Breast epithelium (tissue), 4 donors: ENCODE measurements at regions not wholly inside any gene's neighbourhood (a gene's known extent, or its start where the extent isn't known, plus 50 kb on each side); places are given as distances from the start of the nearest gene placed in this dataset.

Source experiments
- DNase-seq, 2 donors: peaks; one replicate each; pipeline ENCODE4 v3.0.0-alpha.2; 2019; ENCODE audit warnings: low spot score in 2 of 2
- H3K27ac ChIP-seq, 2 donors: fragments of 200-600 bp; sonication (generic) in 1 of 2; one replicate each; pipeline ENCODE4 v1.5.1; 2016 to 2019; ENCODE audit warnings: mild to moderate bottlenecking in 1 of 2
- H3K27me3 ChIP-seq, 2 donors: fragments of 200-600 bp; sonication (generic) in 1 of 2; one replicate each; pipeline versions ENCODE4 v1.5.1 to v1.6.0; 2017 to 2019; ENCODE audit warnings: control low read depth in 1 of 2, mild to moderate bottlenecking in 1 of 2
- H3K36me3 ChIP-seq: fragments of 200-600 bp; one replicate; pipeline ENCODE4 v1.5.1; 2019
- H3K4me1 ChIP-seq, 2 donors: fragments of 200-600 bp; sonication (generic); one replicate each; pipeline ENCODE4 v1.5.1; 2016 to 2019; ENCODE audit warnings: control low read depth in 1 of 2
- H3K4me3 ChIP-seq, 3 donors: fragments of 200-600 bp; sonication (generic); 1 replicate in 2 of 3; 2 replicates in 1 of 3; pipeline ENCODE4 v1.5.1; 2016 to 2019; ENCODE audit warnings: mild to moderate bottlenecking in 3 of 3, moderate library complexity in 2 of 3
- H3K9me3 ChIP-seq, 2 donors: fragments of 200-600 bp; sonication (generic) in 1 of 2; one replicate each; pipeline ENCODE4 v1.5.1; 2016 to 2019; ENCODE audit warnings: control low read depth in 1 of 2
- POLR2A ChIP-seq: fragments of 450-650 bp; IDR thresholded peaks from one replicate; pipeline ENCODE4 v1.6.1; 2016; ENCODE audit warnings: antibody characterized with exemption, mild to moderate bottlenecking, moderate library complexity
- POLR2AphosphoS5 ChIP-seq, 3 donors: sonication (generic); formaldehyde crosslinking; IDR thresholded peaks; one replicate each; pipeline ENCODE4 v1.6.1; 2017; ENCODE audit warnings: antibody characterized with exemption in 3 of 3
- intact Hi-C: fragments of 100-400 bp; cut with DNase I; formaldehyde crosslinking; loops from one replicate; pipeline ENCODE4 v1.15.1; 2023; ENCODE audit warnings: low total_unique reads
- TF ChIP-seq, protein P1 (sequence below), 3 donors: fragments of 450-650 bp; IDR thresholded peaks; one replicate each; pipeline ENCODE4 v1.5.1; 2016 to 2017; ENCODE audit warnings: antibody characterized with exemption in 3 of 3, mild to moderate bottlenecking in 3 of 3, moderate library complexity in 3 of 3

DNA sequence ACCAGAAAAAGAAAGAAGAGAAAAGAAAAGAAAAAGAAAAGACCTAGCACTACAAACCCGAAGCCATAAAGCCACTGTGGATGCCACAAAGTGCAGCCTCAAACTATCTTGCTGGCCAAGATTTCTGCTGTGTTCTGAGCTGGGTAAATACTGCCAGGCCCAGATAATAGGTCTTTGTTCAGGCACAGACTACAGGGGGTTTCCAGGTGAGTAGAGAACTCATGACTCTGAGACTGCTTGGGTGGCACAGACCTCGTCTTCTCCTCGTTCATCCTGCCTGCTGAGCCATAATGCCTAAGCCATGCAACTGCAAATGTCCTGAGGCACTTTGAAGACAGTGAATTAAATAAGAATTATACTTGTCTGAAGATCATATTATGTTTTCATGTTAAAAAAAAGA is 651.8 kb downstream of the LMO4 start:
- peak overlapping the region in 1 of 2 donors; percentile 26 for H3K27ac ChIP-seq
- DNase-seq = peak in 1 of 2 donors; percentile 39
- H3K27me3 ChIP-seq = no peaks in the 10 kb centered on the region
- peaks cover 0 to 4% of the 10 kb centered on the region in 2 donors for H3K9me3 ChIP-seq
- H3K4me3 ChIP-seq = no peak overlapping the region
- TF ChIP-seq POLR2A = no peak
- TF ChIP-seq POLR2AphosphoS5 (IDR thresholded peaks at IDR 0.05) = no peak
- TF ChIP-seq, protein P1, sequence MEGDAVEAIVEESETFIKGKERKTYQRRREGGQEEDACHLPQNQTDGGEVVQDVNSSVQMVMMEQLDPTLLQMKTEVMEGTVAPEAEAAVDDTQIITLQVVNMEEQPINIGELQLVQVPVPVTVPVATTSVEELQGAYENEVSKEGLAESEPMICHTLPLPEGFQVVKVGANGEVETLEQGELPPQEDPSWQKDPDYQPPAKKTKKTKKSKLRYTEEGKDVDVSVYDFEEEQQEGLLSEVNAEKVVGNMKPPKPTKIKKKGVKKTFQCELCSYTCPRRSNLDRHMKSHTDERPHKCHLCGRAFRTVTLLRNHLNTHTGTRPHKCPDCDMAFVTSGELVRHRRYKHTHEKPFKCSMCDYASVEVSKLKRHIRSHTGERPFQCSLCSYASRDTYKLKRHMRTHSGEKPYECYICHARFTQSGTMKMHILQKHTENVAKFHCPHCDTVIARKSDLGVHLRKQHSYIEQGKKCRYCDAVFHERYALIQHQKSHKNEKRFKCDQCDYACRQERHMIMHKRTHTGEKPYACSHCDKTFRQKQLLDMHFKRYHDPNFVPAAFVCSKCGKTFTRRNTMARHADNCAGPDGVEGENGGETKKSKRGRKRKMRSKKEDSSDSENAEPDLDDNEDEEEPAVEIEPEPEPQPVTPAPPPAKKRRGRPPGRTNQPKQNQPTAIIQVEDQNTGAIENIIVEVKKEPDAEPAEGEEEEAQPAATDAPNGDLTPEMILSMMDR (IDR thresholded peaks at IDR 0.05) = no peak
- H3K4me1 ChIP-seq = peaks cover 0 to 5% of the 10 kb centered on the region in 2 donors
- intact Hi-C loops = no loop called here
- no peaks in the 10 kb centered on the region for H3K36me3 ChIP-seq

DNA sequence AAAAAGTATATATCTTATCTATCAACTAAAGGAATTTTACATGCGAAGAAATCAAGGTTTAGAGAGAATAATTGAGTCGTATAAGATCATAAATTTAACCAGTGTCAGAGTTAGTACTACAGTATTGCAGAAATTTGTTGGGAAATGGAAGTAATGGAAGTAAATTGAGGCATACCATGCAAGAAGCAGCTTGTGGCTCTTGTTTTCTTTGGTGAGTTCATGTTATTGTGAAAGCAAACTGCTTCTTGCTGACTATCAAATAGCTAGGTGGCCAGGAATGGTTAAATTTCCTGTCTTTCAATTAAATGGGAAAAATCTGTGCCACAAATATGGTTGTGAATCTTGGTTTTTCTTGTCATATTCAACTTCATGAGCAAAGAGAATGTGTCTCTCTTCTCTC is 652.7 kb downstream of the LMO4 start:
- Histone ChIP-seq H3K36me3 (no peaks in the 10 kb centered on the region), H3K9me3 (peaks cover 0 to 4% of the 10 kb centered on the region in 2 donors), H3K4me3 (no peak overlapping the region), H3K27ac (no peak overlapping the region), H3K27me3 (no peaks in the 10 kb centered on the region), H3K4me1 (peaks cover 0 to 5% of the 10 kb centered on the region in 2 donors)
- DNase-seq = no peak
- intact Hi-C loops = no loop called here
- TF ChIP-seq, protein P1 (IDR thresholded peaks at IDR 0.05) = no peak
- TF ChIP-seq POLR2A (no peak), POLR2AphosphoS5 (IDR thresholded peaks at IDR 0.05) (no peak)

- Histone ChIP-seq H3K27me3 (no peaks in the 10 kb centered on the region), H3K9me3 (peaks cover 0 to 4% of the 10 kb centered on the region in 2 donors), H3K36me3 (no peaks in the 10 kb centered on the region), H3K4me1 (peaks cover 0 to 5% of the 10 kb centered on the region in 2 donors), H3K27ac (no peak overlapping the region), H3K4me3 (no peak overlapping the region)
- intact Hi-C loops = no loop called here
- TF ChIP-seq, protein P1 (IDR thresholded peaks at IDR 0.05) = no peak
- no peak for TF ChIP-seq POLR2A
- no peak for TF ChIP-seq POLR2AphosphoS5 (IDR thresholded peaks at IDR 0.05)
- DNase-seq = no peak
Measured at GRCh38 chr1:87981810-87982209, 653.1 kb downstream of the LMO4 start.

DNA sequence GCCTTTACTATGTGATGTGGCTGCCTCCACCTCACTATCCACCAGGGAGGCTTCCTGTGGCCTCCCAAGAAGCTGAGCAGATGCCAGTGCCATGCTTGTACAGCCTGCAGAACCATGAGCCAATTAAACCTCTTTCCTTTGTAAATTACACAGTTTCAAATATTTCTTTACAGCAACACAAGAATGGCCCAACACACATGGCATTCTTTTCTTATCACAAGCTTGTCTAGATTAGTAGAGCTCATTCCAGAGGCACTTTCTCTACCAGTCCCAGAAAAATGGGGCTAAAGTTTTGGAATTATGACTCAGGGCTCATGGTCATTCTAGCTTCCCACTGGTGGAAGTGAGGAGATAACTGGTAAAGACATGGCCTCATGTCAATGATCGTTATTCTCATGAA is 655.2 kb downstream of the LMO4 start:
- Histone ChIP-seq H3K36me3 (no peaks in the 10 kb centered on the region), H3K27ac (no peak overlapping the region), H3K4me1 (no peaks in the 10 kb centered on the region), H3K27me3 (no peaks in the 10 kb centered on the region), H3K9me3 (peaks cover 0 to 4% of the 10 kb centered on the region in 2 donors), H3K4me3 (no peak overlapping the region)
- no peak for DNase-seq
- intact Hi-C loops = no loop called here
- TF ChIP-seq POLR2AphosphoS5 (IDR thresholded peaks at IDR 0.05) (no peak), POLR2A (no peak)
- TF ChIP-seq, protein P1 (IDR thresholded peaks at IDR 0.05) = no peak

GRCh38 chr1:87985071-87985470 is 656.4 kb downstream of the LMO4 start:
- no peaks in the 10 kb centered on the region for H3K4me1 ChIP-seq
- no peak for TF ChIP-seq POLR2AphosphoS5 (IDR thresholded peaks at IDR 0.05)
- no peak for TF ChIP-seq POLR2A
- TF ChIP-seq, protein P1 (IDR thresholded peaks at IDR 0.05) = no peak
- H3K4me3 ChIP-seq = no peak overlapping the region
- no peak overlapping the region for H3K27ac ChIP-seq
- H3K27me3 ChIP-seq = no peaks in the 10 kb centered on the region
- intact Hi-C loops = no loop called here
- H3K36me3 ChIP-seq = no peaks in the 10 kb centered on the region
- DNase-seq = no peak
- H3K9me3 ChIP-seq = peaks cover 0 to 4% of the 10 kb centered on the region in 2 donors
